Keratinocyte (primary cell): ENCODE measurements at regions not wholly inside any gene's neighbourhood (a gene's known extent, or its start where the extent isn't known, plus 50 kb on each side); places are given as distances from the start of the nearest gene placed in this dataset.
"Not testable (repeated sequence)": the region's sequence is repeated elsewhere in the genome, so short reads cannot be mapped to it uniquely, and the experiment has no call there.

Experiments
- DNase-seq: peaks from one replicate; pipeline ENCODE4 v3.0.0-alpha.2; 2011; ENCODE audit warnings: low read depth, missing footprints, low spot score
- FAIRE-seq: peaks from 2 replicates; lab custom pipeline; 2011; peaks lifted over from hg19 to GRCh38; lab: Jason Lieb, UNC
- H2AFZ ChIP-seq: 2 replicates; pipeline ENCODE4 v1.6.0; 2012; ENCODE audit warnings: low read length, control low read depth, inconsistent platforms; ENCODE audit not compliant: control insufficient read depth
- H3K27ac ChIP-seq: 2 replicates; pipeline ENCODE4 v1.5.1; 2011; ENCODE audit warnings: low read length; ENCODE audit not compliant: control insufficient read depth, insufficient read depth
- H3K27me3 ChIP-seq: 3 replicates; pipeline ENCODE4 v1.6.0; 2011; ENCODE audit warnings: low read length; ENCODE audit not compliant: control insufficient read depth, insufficient read depth; ENCODE audit errors: extremely low read depth
- H3K36me3 ChIP-seq, 2 experiments: 2 replicates in 1 of 2; 3 replicates in 1 of 2; pipeline ENCODE4 v1.5.1; 2011; ENCODE audit warnings: low read length in 2 of 2, mild to moderate bottlenecking in 1 of 2; ENCODE audit not compliant: control insufficient read depth in 2 of 2, insufficient read depth in 2 of 2; ENCODE audit errors: extremely low read depth in 1 of 2
- H3K4me1 ChIP-seq: 3 replicates; pipeline ENCODE4 v1.5.1; 2011; ENCODE audit warnings: low read length; ENCODE audit not compliant: control insufficient read depth, insufficient read depth; ENCODE audit errors: extremely low read depth
- H3K4me2 ChIP-seq: 3 replicates; pipeline ENCODE4 v1.6.0; 2011; ENCODE audit warnings: low read depth, low read length; ENCODE audit not compliant: control insufficient read depth, insufficient read depth; ENCODE audit errors: extremely low read depth
- H3K4me3 ChIP-seq, 3 experiments: fragments of 200-600 bp in 1 of 3; sonication (generic) in 1 of 3; 2 replicates in 2 of 3; 3 replicates in 1 of 3; pipeline ENCODE4 v1.5.1; 2011 to 2016; ENCODE audit warnings: low read length in 3 of 3, mild to moderate bottlenecking in 3 of 3, control low read depth in 2 of 3, inconsistent platforms in 1 of 3, low read depth in 1 of 3, mixed read lengths in 1 of 3, mixed run types in 1 of 3, moderate library complexity in 1 of 3; ENCODE audit not compliant: control insufficient read depth in 2 of 3, insufficient read depth in 2 of 3; ENCODE audit errors: extremely low read depth in 1 of 3
- H3K79me2 ChIP-seq: 2 replicates; pipeline ENCODE4 v1.6.0; 2012; ENCODE audit warnings: low read length; ENCODE audit not compliant: control insufficient read depth, insufficient read depth
- H3K9ac ChIP-seq: 3 replicates; pipeline ENCODE4 v1.6.0; 2011; ENCODE audit warnings: low read length; ENCODE audit not compliant: control insufficient read depth, insufficient read depth; ENCODE audit errors: extremely low read depth
- H3K9me1 ChIP-seq: 3 replicates; pipeline ENCODE4 v1.6.0; 2011; ENCODE audit warnings: low read length; ENCODE audit not compliant: control insufficient read depth, insufficient read depth; ENCODE audit errors: extremely low read depth
- H3K9me3 ChIP-seq: 2 replicates; pipeline ENCODE4 v1.5.1; 2012; ENCODE audit warnings: low read depth, low read length; ENCODE audit not compliant: control insufficient read depth
- H4K20me1 ChIP-seq: 3 replicates; pipeline ENCODE4 v1.6.0; 2011; ENCODE audit warnings: low read length; ENCODE audit not compliant: control insufficient read depth, insufficient read depth; ENCODE audit errors: extremely low read depth
- CTCF ChIP-seq, 3 experiments: IDR thresholded peaks in 1 of 3; conservative IDR thresholded peaks in 1 of 3; optimal IDR thresholded peaks in 1 of 3; 2 replicates in 2 of 3; 3 replicates in 1 of 3; pipeline versions ENCODE3 to v1.5.1; 2011; ENCODE audit warnings: low read length in 3 of 3, mild to moderate bottlenecking in 3 of 3, moderate library complexity in 2 of 3, control low read depth in 1 of 3, inconsistent platforms in 1 of 3; ENCODE audit not compliant: insufficient read depth in 2 of 3; ENCODE audit errors: extremely low read depth in 1 of 3
- EZH2 ChIP-seq: IDR thresholded peaks from one replicate; pipeline ENCODE4 v1.6.1; 2012; ENCODE audit warnings: inconsistent platforms, mild to moderate bottlenecking, low read length, moderate library complexity
- dilution Hi-C: fragments of 300-500 bp; cut with MboI; formaldehyde crosslinking; loops from one replicate; pipeline ENCODE4 v1.7.0; 2020; ENCODE audit warnings: low sequenced_read_pairs; ENCODE audit not compliant: extremely low pct_ligation_motif_present

DNA sequence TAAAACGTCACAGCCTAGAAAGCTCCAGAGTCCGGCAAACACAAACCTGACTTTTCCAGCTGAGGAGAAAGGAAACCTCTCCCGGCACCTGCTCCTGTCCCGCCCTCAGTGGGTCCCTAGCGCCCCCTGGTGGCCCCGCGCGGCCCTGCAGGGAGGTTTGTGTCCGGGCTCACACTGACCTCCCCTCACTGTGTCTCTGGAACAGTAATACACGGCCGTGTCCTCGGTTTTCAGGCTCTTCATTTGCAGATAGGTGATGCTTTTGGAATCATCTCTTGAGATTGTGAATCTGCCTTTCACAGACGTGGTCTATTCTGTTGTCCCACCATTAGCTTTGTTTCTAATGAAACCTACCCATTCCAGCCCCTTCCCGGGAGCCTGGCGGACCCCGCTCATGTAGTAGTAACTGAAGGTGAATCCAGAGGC, 731.2 kb downstream of the TMEM121 start:
- H3K27ac ChIP-seq, H3K36me3 ChIP-seq, H3K4me3 ChIP-seq, H3K9me3 ChIP-seq, H3K9me1 ChIP-seq, H3K79me2 ChIP-seq, H3K4me2 ChIP-seq, dilution Hi-C loops, FAIRE-seq, H4K20me1 ChIP-seq, H2AFZ ChIP-seq, H3K27me3 ChIP-seq, H3K9ac ChIP-seq, DNase-seq, H3K4me1 ChIP-seq: not testable (repeated sequence)
- peak in 2 of 3 experiments; percentile 35 to 58 for TF ChIP-seq CTCF (optimal IDR thresholded peaks at IDR 0.05 in 1 of 3, IDR thresholded peaks at IDR 0.05 in 1 of 3, conservative IDR thresholded peaks at IDR 0.05 in 1 of 3; ENCODE audit: extremely low read depth in 1 of 3, insufficient read depth in 2 of 3, low read length in 3 of 3)

DNA sequence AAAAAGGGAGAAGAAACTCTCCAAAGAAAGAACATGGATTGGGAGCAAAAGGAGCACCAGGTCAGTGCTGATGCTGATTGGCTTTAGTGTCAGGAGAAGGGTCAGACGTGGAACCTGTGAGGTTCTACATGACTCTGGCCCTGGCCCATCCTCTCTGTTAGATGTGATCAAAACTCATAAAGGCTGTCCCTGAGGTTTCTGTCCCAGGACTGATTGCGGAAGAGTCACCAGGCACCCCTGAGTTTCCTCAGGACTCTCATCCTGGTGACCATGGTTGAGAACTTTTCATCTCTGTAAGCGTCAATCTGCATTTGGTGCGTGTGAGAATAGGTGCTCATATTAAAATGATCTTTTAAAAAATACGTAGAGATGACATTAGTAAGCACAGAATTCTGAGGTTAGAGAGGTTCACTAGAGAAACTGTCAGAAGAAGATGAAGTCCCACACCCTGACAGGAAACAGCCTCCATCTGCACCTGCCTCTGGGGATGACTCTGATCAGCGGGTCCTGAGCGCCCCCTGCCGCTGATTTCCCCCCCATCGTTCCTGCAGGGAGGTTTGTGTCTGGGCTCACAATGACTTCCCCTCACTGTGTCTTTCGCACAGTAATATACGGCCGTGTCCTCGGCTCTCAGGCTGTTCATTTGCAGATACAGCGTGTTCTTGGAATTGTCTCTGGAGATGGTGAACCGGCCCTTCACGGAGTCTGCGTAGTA, 741.8 kb downstream of the TMEM121 start:
- no peak for FAIRE-seq
- TF ChIP-seq EZH2 = no peak
- no peak for TF ChIP-seq CTCF (optimal IDR thresholded peaks at IDR 0.05 in 1 of 3, IDR thresholded peaks at IDR 0.05 in 1 of 3, conservative IDR thresholded peaks at IDR 0.05 in 1 of 3; ENCODE audit: extremely low read depth in 1 of 3, insufficient read depth in 2 of 3, low read length in 3 of 3)
- no peaks in the 10 kb centered on the region for H3K9me3 ChIP-seq
- H3K4me2 ChIP-seq = no peak overlapping the region
- no peak overlapping the region for H3K9ac ChIP-seq
- no peaks in the 10 kb centered on the region for H3K36me3 ChIP-seq
- H3K4me1 ChIP-seq = no peaks in the 10 kb centered on the region
- H2AFZ ChIP-seq = no peak overlapping the region
- no peak for DNase-seq
- no peaks in the 10 kb centered on the region for H4K20me1 ChIP-seq
- dilution Hi-C loops = no loop called here
- no peaks in the 10 kb centered on the region for H3K9me1 ChIP-seq
- no peaks in the 10 kb centered on the region for H3K79me2 ChIP-seq
- H3K27me3 ChIP-seq = no peaks in the 10 kb centered on the region
- H3K4me3 ChIP-seq = no peak overlapping the region
- no peak overlapping the region for H3K27ac ChIP-seq
